Renal cortex interstitium (tissue), 11 donors: ENCODE measurements at regions not wholly inside any gene's neighbourhood (a gene's known extent, or its start where the extent isn't known, plus 50 kb on each side); places are given as distances from the start of the nearest gene placed in this dataset.

ENCODE experiments used
- DNase-seq, 11 donors: peaks; one replicate each; pipeline ENCODE4 v3.0.0-alpha.2; 2013; ENCODE audit warnings: low read depth in 9 of 11, low spot score in 4 of 11; ENCODE audit errors: extremely low read depth in 1 of 11

DNA sequence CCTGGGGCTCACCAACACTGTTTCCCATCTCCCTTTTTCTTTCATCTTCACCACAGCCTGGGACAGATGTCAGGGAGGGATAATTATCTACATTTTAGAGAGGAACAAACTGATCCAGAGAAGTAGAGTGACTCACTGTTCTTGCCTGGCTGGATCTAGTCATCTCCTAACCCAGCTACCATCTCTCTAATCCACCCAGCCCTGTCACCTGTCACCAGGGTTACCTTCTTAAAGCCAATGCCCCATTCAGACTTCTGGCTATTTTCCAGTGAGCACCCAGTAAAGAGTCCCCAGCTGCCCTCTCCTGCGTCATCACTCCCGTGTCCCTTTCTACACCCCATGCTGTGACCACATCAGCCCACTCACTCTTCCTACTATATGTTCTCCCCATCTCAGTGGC lies 68.4 kb upstream of the DUSP5 start:
- no peak for DNase-seq

DNA sequence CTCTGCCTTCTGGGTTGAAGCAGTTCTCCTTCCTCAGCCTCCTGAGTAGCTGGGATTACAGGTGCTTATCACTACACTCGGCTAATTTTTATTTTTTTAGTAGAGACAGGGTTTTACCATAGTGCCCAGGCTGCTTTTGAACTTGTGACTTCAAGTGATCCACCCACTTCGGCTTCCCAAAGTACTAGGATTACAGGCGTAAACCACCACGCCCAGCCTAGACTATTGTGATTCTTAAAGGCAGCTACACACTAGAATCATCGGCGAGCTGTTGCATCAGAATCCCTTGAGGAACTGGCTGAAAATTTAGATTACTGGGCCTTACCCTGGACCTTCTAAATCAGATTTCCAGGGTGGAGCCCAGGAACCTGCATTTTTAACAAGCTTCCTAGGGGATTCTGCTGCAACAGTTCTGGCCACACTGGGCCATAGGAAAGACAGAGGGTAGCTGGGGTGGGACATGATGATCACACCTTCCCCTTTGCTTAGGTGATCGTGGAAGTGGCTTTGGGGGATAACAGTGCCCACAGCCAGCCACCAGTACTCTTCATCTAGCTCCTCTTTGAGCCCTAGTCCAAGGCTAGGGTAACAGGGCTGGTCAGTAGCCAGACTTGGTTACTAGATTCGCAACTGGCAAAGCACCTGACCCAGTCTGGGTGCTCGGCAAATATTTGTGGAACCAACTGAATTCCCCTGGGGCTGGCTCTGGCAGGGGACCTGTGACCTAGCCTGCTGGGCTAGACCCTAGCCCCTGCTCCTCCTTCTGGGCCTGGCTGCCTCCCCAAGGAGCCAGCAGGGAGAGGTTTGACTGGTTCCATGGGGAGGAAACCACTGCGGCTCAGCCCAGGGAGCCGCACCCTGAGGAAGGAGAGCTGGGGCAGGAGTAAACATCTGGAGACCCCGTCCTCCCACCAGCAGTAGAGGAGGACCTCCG lies 67.1 kb upstream of the DUSP5 start:
- no peak for DNase-seq

- DNase-seq: no peak
Observed at GRCh38 chr10:110431659-110432058, 66.0 kb upstream of the DUSP5 start.

- no peak for DNase-seq
Observed at GRCh38 chr10:110432084-110432483, 65.6 kb upstream of the DUSP5 start.

DNA sequence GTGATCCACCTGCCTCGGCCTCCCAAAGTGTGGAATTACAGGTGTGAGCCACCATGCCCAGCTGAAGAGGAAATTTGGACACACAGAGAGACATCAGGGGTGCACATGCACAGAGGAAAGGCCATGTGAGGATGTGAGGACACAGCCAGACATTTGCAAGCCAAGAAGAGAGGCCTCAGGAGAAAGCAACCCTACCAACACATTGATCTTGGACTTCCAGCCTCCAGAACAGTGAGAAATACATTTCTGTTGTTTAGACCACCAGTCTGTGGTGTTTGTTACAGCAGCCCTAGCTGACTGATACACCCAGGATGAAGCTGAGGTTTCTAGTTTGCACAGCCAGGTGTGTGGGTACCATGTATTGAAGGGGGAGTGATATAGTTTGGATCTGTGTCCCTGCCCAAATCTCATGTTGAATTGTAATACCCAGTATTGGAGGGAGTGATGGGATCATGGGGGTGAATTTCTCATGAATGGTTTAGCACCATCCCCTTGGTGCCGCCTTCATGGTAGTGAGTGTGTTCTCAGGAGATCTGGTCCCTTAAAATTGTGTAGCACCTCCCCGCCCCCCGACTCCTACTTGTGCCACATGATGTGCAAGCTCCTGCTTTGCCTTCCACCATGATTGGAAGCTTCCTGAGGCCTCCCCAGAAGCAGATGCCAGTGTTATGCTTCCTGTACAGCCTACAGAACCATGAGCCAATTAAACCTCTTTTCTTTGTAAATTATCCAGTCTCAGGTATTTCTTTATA lies 64.7 kb upstream of the DUSP5 start:
- DNase-seq: no peak

DNA sequence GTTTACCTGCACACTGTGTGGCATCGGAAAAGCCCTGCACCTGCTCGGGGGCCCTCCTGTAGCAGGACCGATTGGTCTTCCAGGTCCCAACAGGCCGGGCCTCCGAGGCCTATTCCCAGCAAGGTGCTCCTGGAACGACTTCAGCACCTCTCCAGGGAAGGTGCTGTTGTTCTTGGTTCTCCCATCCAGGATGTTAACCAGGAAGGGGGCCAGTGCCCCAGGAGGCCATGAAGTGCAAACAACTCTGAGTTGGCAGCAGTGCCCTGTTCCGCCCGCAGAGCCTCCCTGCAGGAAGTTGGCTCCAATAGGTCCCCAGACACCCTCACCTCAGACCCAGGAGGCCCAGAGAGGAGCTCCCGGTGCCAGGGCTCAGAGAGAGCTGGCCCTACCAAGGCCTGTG lies 64.0 kb upstream of the DUSP5 start:
- no peak for DNase-seq

DNA sequence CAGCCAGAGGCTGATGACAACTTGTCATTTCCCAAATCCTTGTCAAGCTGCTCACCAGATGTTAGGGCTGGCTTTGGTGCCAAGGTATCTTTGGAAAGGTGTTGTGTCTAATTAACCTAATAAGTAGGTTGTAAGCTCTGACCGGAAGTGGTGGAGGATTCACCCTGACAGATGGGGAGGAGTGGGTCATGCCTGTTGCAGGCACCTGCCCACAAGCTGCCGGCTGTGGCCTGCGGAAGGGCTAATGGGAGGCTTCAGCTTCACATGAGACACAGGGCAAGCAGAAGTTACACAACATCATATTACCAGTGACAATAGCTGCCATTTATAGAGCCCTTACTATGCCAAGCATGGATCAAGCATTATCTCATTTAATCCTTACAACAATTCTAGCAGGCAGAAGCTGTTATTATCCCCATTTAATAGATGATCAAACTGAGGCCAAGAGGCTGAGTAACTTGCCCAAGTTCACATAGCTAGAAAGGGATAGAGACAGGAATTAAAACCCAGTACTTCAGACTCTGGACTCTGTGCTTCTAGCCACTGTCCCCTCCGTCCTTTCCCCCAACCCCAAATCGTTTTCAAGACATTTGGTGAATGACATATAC lies 63.1 kb upstream of the DUSP5 start:
- DNase-seq: no peak

DNA sequence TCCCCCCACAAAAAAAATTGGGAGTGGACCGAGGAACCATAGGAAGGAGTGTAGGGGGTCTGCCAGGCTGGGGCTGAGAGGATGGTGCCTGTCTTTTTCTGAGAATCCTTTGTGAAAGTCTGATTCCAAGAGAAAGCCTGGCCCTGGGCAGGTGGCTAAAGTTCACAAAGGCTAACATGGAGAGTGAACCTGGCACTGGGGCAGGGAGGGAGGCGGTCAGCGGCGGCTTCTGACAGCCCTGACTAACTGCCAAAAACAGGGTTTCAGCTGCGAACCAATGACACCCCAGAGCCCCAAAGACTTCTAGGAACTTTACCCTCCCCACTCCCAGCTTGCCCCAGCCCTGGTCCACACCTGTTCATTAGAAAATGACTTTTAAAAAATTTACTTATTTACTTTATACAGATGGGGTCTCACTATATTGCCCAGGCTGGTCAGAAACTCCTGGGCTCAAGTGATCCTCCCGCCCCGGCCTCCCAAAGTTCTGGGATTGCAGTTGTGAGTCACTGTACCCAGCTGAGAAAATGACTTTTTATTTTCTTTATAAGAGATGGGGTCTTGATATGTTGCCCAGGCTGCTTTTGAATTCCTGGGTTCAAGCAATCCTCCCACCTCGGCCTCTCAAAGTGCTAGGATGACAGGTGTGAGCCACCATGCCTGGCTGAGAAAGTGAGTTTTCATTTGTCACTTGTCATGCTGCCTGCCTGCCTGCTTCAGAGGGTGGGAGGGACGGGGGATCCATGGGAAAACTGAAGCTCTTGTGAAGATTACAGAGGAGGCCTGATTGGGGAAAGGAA lies 61.0 kb upstream of the DUSP5 start:
- DNase-seq: no peak

DNA sequence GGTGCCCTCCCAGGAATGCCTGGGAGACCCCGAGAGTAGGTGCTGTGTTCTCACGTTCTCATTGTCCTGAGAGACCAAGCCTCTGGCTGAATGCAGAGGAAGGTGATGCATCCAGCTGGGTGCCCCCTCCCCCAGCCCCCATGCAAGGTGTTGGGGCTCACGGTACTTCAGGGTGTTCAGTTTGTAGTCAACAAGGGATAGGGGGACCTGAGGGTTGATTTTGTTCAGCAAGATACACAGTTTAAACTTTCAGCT lies 60.4 kb upstream of the DUSP5 start:
- DNase-seq: no peak

DNA sequence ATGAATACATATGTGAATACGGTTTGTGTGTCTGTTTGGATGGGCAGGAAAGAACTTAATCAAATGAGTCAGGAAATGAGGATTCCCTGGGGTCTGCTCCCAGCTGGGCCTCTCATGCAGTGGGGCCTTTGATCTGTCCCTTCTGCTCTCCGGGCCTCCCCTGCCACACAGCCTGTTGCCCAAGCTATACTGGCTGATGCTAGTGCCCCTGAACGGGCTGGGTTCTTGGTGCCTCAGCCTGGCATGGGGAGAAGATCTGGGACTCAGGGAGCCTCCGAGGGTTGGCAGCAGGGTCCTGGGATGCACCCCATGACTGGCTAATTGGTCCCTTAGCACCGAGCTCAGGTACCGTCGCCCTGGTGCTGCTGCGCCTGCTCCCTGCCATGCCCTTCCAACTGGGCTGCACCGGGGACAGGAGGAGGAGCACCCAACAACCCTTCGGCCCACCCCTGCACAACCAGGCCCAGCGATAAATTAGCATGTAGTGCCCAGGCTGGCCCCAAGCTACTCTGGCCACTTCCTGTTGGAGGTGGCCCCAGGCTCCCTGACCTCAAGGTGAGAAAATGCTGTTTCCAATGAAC lies 59.9 kb upstream of the DUSP5 start:
- DNase-seq: no peak

DNA sequence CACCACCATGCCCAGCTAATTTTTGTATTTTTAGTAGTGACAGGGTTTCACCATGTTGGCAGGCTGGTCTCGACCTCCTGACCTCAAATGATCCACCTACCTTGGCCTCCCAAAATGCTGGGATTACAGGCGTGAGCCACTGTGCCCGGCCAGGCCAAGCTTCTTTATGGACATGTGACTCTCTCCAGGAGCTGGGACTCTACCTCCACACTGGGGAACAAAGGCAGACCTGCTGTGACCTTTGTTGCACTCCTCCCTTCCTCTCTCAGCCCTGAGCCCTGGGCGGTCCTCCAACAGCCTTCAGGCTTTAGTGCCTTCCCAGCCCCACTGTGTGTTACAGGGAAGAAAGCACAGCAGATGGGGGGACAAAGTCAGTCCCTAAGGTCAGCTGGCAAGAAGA lies 55.0 kb upstream of the DUSP5 start:
- no peak for DNase-seq

DNA sequence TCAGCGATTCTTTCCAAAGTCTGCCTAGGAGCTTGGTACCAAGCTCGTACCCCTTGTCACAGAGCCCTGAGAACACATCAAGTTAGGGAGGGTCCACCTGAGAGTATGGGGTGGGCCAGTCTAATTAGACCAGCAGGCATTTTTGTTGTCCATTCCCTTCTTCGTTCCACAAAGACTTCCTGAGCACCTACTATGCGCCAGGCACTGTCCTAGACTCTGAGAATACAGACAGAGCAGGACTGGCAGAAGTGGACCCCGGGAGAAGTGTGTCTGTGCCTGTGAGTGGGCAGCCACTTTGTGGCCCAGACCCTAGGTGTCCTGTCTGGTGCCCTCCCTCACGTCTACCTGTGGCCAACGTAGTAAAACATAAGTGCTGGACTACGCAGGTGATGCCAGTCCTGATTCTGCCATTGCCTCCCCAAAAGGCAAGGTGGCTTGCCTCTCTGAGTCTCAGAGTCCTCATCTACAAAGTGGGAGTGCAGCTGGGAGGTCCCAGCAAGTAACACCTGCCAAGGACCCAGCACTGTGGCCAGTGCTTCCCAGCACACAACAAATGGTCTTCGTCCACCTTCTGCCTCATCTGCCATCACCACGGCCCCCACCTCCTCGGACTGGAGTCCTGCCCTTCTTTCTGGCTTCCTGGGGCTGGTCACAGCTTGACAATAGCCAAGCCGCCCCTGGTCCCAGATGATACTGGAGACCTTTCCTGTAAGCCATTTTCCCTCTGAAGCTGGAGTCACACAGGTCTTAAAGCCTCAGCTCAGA lies 54.3 kb upstream of the DUSP5 start:
- no peak for DNase-seq

GRCh38 chr10:110444004-110444337 lies 53.7 kb upstream of the DUSP5 start:
- peak in 8 of 11 donors; percentile 33 to 73 (median 52) for DNase-seq

- DNase-seq: no peak
Observed at GRCh38 chr10:110445871-110446270, 51.8 kb upstream of the DUSP5 start.

GRCh38 chr10:110446277-110446676 lies 51.4 kb upstream of the DUSP5 start:
- no peak for DNase-seq

DNA sequence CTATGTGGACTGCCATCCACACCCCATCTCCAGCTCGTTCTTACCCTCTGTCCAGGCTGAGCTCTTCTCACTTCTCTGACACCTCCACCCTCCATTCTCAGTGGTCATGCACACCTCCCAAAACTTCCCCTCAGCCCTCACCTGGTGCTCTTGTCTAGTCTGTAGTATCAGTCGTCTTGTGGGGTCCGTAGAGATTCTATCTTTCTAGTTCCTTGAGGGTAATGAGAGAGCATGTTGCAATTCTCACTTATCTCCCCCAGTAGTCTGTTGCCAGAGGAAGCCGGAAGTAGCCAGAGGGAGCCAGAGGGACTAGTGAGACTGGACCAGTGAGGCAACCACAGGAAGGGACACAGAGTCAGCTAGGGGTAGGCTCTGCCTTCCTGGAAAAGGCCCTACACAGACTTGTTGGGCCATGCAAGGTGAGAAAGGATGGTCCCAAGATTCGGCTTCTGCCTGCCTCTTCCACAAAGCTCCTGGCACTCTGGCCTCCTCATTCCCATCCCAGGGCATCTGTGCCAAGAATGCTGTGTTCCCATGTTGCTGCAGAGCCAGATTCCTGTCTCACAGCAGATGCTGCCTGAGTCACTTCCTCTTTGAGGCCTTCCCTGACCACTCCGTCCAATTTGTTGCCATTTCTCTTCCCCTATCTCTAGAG lies 50.6 kb upstream of the DUSP5 start:
- DNase-seq: no peak

- DNase-seq: no peak
Observed at GRCh38 chr10:110447886-110448285, 49.8 kb upstream of the DUSP5 start.
